NCI-H2227 (cell line): ENCODE measurements at regions not wholly inside any gene's neighbourhood (a gene's known extent, or its start where the extent isn't known, plus 50 kb on each side); places are given as distances from the start of the nearest gene placed in this dataset.
"Not testable (repeated sequence)": the region's sequence is repeated elsewhere in the genome, so short reads cannot be mapped to it uniquely, and the experiment has no call there.

Source experiments
- DNase-seq: peaks from one replicate; lab custom pipeline; 2025; ENCODE audit not compliant: unreplicated experiment; lab: John Stamatoyannopoulos, UW

DNA sequence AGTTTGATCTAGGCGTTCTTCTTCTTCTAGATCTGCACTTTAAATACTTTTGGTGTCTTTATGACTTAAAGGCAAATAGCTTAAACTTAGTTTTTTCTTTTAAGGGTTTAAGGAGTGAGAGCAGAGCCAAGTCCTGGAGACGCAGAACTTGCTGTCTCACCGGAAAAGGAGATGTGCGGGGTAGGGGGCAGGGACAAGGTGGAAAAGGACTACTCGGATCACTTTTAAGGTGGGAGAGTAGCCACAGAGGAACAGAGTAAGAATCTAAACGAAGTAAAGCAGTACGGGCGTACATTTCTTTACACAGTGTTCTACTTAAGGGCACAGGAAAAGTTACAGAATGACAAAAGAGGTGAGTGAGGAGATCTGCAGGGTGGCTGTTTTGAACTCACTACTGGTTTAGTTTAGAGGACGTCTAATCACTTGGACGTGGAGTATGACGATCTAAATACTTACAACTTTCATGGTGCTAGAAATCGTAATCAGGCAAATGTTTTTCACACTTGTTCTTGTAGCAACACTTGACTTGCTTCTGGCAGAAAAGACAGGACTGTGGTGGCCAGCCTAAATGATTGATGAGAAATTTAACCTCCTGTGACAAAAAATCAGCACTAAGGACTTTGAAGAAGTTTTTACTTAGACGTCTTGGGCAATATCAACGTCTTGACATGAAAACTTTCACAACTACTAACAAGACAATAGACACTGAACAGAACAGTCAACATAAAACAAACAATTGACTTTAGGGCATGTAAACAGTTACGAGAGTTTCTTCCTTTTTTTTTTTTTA is 127.0 kb downstream of the ART5 start:
- DNase-seq, result not testable (repeated sequence)

DNA sequence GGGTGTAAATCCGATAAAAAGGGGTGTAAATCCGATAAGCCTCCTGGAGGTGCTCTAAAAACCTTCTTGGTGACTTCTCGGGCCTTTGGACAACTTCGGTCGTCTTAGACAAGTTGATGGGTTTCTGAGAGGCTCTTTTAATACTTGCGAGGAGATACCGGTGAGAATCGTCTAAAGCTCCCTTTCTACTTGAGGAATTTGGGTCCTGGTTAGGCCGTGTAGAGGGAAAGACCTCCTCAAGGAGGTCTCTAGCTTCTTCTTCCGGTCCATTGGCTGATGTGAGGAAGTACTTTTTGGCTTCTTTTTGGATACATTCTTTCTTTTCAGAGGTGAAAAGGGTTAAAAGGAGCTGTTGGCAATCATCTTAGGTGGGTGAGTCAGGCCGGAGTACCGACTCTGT is 128.5 kb downstream of the ART5 start:
- DNase-seq, result not testable (repeated sequence)

DNA sequence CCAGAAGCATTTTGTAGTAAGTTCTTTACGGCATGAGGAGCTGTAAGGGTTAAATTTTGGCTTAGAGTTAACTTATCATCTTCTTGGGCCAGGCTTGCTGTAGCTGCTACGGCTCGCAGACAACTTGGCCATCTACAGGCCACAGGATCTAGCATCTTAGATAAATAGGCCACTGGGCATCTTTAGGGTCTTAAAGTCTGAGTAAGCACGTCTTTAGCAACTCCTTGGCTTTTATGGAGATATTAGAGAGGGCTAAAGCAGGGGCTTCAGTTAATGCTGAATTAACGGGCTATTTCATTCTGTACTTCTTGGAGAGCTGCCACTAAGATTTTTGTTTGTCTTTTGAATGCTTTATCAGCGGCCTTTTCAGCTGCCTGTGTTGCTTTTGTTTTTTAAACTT is 129.0 kb downstream of the ART5 start:
- DNase-seq, result not testable (repeated sequence)

DNA sequence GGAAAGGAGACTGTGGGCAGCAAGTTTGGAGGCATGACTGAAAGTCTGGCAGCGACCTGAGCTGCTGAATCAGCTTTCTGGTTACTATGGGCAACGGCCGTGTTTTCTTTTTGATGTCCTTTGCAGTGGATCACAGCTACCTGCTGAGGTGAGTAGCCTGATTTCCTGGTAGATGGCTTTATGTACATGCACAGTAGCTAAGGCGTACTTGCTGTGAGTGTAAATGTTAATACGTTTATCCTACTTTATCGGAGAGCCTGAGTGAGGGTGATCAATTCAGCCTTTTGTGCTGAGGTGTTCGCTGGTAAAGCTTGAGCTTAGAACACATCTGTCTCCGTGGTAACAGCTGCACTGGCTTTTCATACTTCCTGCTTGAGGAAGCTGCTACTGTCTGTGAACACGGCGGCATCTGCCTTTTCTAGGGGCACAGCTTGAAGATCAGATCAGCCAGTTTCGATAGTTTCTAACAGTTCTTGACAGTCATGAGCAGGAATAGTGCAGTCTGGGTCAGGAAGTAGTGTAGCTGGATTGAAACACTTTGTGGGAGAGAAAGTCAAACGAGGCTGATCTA is 129.6 kb downstream of the ART5 start:
- peak; percentile 19 for DNase-seq

- not testable (repeated sequence) for DNase-seq
Observed at GRCh38 chr11:3511416-3512132, 130.2 kb downstream of the ART5 start.

DNA sequence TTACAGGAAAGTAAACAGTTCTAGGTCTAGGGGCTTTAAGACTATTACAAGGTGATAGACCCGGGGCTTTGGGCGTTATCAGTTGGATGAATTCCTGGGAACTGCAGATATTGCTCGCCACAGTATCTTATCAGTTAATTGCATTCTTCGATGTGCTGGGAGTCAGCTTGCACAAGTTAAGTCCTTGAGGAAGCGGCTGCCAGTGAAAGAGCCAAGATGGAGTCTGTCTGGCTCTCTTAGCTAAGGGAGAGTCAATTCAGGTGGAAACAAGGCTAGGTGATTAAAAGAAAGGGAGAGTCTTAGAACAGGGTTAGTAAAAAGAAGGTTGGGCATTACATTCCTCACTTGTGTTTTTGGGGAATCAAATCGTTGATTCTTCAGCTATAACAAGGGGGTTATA is 130.6 kb upstream of the ZNF195 start:
- not testable (repeated sequence) for DNase-seq

DNA sequence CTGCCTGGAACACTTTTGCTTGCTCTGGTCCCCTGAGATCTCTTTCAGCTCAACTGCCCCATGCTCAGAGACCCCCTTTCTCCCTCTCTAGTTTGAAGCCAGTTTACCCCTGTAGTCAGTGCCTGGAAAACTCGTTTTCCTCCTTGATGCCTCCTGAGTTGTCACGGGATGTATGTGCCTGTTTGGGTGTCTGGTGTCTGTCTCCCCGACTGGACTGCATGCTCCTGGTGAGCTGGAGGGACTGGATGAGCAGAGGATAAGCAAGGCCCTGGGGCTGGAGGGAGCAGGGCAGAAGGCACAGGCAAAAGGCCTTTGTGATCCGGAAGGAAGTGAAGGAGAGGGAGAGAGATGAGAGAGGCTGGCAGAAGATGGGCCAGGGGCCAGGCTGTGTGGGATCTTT is 120.3 kb upstream of the ZNF195 start:
- DNase-seq, result not testable (repeated sequence)

DNA sequence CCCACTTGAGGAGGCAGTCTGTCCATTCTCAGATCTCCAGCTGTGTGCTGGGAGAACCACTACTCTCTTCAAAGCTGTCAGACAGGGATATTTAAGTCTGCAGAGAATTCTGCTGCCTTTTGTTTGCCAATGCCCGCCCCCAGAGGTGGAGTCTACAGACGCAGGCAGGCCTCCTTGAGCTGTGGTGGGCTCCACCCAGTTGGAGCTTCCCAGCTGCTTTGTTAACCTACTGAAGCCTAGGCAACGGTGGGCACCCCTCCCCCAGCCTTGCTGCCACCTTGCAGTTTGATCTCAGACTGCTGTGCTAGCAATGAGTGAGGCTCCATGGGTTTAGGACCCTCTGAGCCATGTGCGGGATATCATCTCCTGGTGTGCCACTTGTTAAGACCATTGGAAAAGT is 119.4 kb upstream of the ZNF195 start:
- peak; percentile 25 for DNase-seq

- DNase-seq, result not testable (repeated sequence)
Observed at GRCh38 chr11:3493152-3493551, 114.2 kb upstream of the ZNF195 start.

GRCh38 chr11:3488003-3488402 is 109.1 kb upstream of the ZNF195 start:
- not testable (repeated sequence) for DNase-seq

- not testable (repeated sequence) for DNase-seq
Observed at GRCh38 chr11:3485737-3486136, 106.8 kb upstream of the ZNF195 start.

DNA sequence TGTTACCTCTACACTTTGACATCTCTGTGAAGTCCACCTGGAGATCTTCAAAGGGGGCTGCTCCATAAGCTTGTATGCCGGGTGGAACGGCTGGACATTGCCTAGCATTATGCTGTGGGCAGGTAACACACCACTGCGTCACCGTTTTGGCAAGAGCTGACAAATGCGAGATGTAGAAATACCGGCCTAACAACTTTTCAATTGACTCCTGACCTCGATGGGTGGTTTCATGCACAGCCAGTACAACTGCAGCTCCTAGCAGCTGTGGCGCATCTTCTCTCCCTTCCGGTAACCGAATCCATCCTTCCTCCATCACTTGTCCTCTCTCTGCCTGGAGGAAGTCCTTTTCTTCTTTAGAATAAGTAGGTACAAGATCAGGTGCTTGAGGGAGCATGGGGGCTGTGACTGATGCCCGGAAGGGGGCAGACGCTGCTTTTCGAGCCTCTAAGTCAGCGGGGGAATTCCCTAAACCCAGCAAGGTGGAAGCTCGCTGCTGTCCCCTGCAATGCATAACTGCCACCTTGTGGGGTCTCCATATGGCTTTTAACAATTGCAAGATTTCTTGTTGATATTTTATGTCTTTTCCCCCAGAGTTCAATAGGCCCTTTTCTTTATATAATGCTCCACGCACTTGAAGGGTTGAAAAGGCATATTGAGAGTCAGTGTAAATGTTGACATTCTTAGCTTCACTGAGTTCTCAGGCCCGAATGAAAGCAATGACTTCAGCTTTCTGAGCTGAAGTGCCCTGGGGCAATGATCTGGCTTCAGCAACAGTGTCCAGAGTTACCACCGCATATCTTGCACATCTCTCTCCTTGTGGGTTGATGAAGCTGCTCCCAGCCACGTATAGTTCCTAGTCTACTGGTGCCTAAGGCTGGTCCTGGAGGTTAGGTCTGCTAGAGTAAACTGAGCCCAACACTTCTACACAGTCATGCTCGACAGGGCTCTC is 98.3 kb upstream of the ZNF195 start:
- not testable (repeated sequence) for DNase-seq

DNA sequence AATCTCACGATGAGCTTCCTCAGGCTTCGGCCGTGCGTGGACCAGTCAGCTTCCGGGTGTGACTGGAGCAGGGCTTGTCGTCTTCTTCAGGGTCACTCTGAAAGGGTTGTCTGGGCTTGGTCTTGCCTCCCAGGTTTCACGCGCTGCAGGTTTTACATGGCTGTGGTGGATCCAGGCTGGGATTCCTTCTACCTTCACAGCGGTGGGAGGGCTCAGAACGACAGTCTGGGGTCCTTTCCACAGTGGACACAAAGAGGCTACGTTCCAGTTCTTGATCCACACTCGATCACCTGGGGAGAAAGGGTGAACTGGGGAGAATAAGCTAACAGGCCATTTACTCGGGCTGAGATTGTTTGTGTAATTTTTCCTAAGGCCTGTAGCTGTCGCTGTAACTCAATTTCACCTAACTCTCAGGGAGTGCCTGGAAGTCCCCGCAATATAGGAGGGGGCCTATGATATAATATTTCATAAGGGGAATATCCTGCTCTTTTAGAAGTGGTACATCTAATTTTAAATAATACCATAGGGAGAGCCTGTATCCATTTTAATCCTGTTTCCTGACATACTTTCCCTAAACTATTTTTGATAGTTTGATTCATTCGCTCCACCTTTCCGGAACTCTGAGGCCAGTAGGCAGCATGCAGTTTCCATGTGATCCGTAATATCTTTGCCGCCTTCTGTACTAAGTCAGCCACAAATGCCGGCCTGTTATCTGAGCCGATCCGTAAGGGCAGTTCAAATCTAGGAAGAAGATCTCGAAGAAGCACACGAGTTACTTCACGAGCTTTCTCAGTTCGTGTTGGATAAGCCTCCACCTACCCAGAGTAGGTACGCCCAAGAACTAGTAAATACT is 97.4 kb upstream of the ZNF195 start:
- DNase-seq, result not testable (repeated sequence)

- peak; percentile 21 for DNase-seq
Observed at GRCh38 chr11:3468963-3469362, 90.0 kb upstream of the ZNF195 start.

DNA sequence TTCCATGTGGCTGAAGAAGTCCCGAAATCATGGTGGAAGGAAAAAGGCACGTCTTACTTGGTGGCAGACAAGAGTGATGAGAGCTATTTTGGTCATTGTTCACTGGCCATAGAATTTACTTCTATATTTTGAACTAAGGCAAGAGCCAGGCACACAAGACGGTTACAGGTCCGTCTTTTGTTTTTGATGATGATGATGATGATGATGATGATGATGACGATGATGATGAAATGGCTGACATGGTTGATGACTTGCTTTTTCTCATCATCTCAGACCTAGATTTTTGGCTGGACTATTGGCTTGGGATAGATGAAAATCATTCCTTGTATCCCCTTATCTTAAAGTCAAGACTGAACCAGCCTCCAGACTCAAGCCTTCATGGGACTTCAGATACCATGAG is 88.7 kb upstream of the ZNF195 start:
- not testable (repeated sequence) for DNase-seq

- DNase-seq, result not testable (repeated sequence)
Observed at GRCh38 chr11:3455666-3456065, 76.7 kb upstream of the ZNF195 start.

- DNase-seq, result peak; percentile 65
Observed at GRCh38 chr11:3454844-3455243, 75.9 kb upstream of the ZNF195 start.

DNA sequence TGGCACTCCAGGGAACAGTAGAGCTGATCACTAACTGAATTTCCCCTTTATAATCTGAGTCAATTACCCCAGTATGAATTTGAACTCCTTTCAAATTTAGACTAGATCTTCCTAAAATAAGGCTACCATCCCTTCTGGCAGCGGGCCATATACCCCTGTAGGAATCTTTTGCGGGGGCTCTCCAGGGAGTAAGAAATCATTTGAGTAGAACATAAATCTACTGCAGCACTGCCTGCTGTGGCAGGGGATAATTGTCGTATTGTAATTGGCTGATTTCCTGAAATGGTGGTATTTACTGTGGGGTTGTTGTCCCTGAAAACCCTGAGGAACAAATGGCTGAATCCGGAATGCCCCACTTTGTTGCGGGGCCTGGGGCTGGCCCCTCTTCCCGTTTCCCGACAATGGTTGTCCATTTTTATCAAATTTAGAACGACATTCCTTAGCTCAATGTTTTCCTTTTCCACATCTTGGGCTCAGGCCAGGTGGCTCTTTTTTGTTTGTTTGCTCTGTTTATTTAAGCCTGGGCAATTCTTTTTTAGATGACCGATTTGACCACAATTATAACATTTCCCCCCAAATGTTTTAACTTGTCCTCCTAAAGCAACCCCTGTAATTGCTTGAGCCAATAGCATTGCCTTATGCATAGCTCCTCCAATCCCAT is 74.8 kb upstream of the ZNF195 start:
- not testable (repeated sequence) for DNase-seq

- not testable (repeated sequence) for DNase-seq
Observed at GRCh38 chr11:3450822-3451221, 71.9 kb upstream of the ZNF195 start.
